Panc1 (cell line): ENCODE measurements at regions not wholly inside any gene's neighbourhood (a gene's known extent, or its start where the extent isn't known, plus 50 kb on each side); places are given as distances from the start of the nearest gene placed in this dataset.

Experiments
- ATAC-seq: fragments of 200-7000 bp; cut with Tn5 transposase; 2 replicates; pipeline ENCODE4 v1.9.1; 2020; ENCODE audit warnings: mild to moderate bottlenecking, moderate library complexity
- BruUV-seq: library from RNA; stranded (reverse); fragments of 400-500 nt; replicated peaks from 2 replicates; lab custom pipeline; 2021; lab: Mats Ljungman, UMichigan
- CTCF ChIA-PET: fragments of 300-600 bp; sonication (Branson Sonifier 250); formaldehyde crosslinking; loops from one replicate; lab custom pipeline; 2022; ENCODE audit warnings: antibody characterized with exemption; lab: Charles Lee
- POLR2A ChIA-PET: fragments of 300-600 bp; sonication (Branson Sonifier 250); formaldehyde crosslinking; loops from one replicate; lab custom pipeline; 2022; ENCODE audit warnings: antibody characterized with exemption; lab: Charles Lee
- DNase-seq: peaks from one replicate; pipeline ENCODE4 v3.0.0-alpha.2; 2010; ENCODE audit warnings: low read depth, low spot score
- H3K27ac ChIP-seq: 2 replicates; pipeline ENCODE4 v1.5.1; 2011; ENCODE audit warnings: mild to moderate bottlenecking, low read length, inconsistent platforms
- H3K27me3 ChIP-seq: fragments of 200-500 bp; sonication (Bioruptor generic); 2 replicates; pipeline ENCODE4 v1.6.0; 2014; ENCODE audit warnings: low read length, inconsistent platforms; ENCODE audit not compliant: control insufficient read depth, insufficient read depth
- H3K36me3 ChIP-seq: fragments of 200-500 bp; sonication (Bioruptor generic); 2 replicates; pipeline ENCODE4 v1.5.1; 2014; ENCODE audit warnings: inconsistent platforms, mild to moderate bottlenecking, low read length, moderate library complexity; ENCODE audit not compliant: control insufficient read depth, insufficient read depth
- H3K4me1 ChIP-seq: 2 replicates; pipeline ENCODE4 v1.5.1; 2011; ENCODE audit warnings: inconsistent platforms, mild to moderate bottlenecking, low read length, moderate library complexity; ENCODE audit not compliant: control insufficient read depth, insufficient read depth
- H3K4me3 ChIP-seq, 2 experiments: 2 replicates each; pipeline ENCODE4 v1.5.1; 2011 to 2012; ENCODE audit warnings: low read depth in 2 of 2, low read length in 2 of 2, mild to moderate bottlenecking in 2 of 2, inconsistent platforms in 1 of 2, moderate library complexity in 1 of 2
- H3K9me3 ChIP-seq: fragments of 200-500 bp; sonication (Bioruptor generic); 2 replicates; pipeline ENCODE4 v1.5.1; 2014; ENCODE audit warnings: low read depth, mild to moderate bottlenecking, inconsistent platforms, low read length, moderate library complexity; ENCODE audit not compliant: control insufficient read depth, insufficient read depth
- CTCF ChIP-seq: fragments of 450-650 bp; IDR thresholded peaks from 2 replicates; pipeline ENCODE4 v1.5.1; 2017; ENCODE audit warnings: mild to moderate bottlenecking
- POLR2AphosphoS5 ChIP-seq: IDR thresholded peaks from 2 replicates; pipeline ENCODE4 v1.6.1; 2012; ENCODE audit warnings: mild to moderate bottlenecking, low read depth, low read length, moderate library complexity
- REST ChIP-seq, 2 experiments: IDR thresholded peaks; 2 replicates each; pipeline ENCODE4 v1.6.1; 2011 to 2012; ENCODE audit warnings: low read depth in 2 of 2, control low read depth in 1 of 2, low read length in 1 of 2, mild to moderate bottlenecking in 1 of 2, moderate library complexity in 1 of 2; ENCODE audit not compliant: insufficient read depth in 1 of 2
- SIN3A ChIP-seq: IDR thresholded peaks from 2 replicates; pipeline ENCODE4 v1.6.1; 2012; ENCODE audit warnings: low read depth, mild to moderate bottlenecking, low read length, moderate library complexity, borderline replicate concordance; ENCODE audit not compliant: insufficient read depth
- TCF7L2 ChIP-seq: IDR thresholded peaks from 2 replicates; pipeline ENCODE4 v1.6.1; 2011; ENCODE audit warnings: mild to moderate bottlenecking, low read depth, low read length, inconsistent platforms
- in situ Hi-C: cut with HindIII; loops from 2 replicates; pipeline ENCODE4 v1.10.0; 2016; ENCODE audit warnings: low sequenced_read_pairs, low pct_unique_long_range_greater_than_20kb
- intact Hi-C: fragments of 100-400 bp; cut with micrococcal nuclease; formaldehyde crosslinking; loops from one replicate; pipeline ENCODE4 v1.10.0; 2022; ENCODE audit not compliant: unreplicated experiment

- no peak for DNase-seq
- CTCF ChIA-PET, result no interaction called here
- in situ Hi-C loops, result no loop called here
Measured at GRCh38 chr2:67674668-67675067, 277.5 kb downstream of the ETAA1 start.

GRCh38 chr2:67684991-67685390, 287.9 kb downstream of the ETAA1 start:
- no peak for ATAC-seq
- H3K4me3 ChIP-seq, result no peak overlapping the region
- no peaks in the 10 kb centered on the region for H3K4me1 ChIP-seq
- H3K27me3 ChIP-seq, result peaks cover 3% of the 10 kb centered on the region; the same call in 1 of the 2 replicates
- CTCF ChIA-PET, result no interaction called here
- DNase-seq, result no peak
- H3K27ac ChIP-seq, result no peak overlapping the region
- no peaks in the 10 kb centered on the region for H3K36me3 ChIP-seq
- TF ChIP-seq POLR2AphosphoS5, result no peak
- BruUV-seq, result no TSS peak
- H3K9me3 ChIP-seq, result no peaks in the 10 kb centered on the region
- POLR2A ChIA-PET, result no interaction called here
- in situ Hi-C loops, result no loop called here
- intact Hi-C loops, result no loop called here

More at GRCh38 chr2:67674668-67675067, 277.5 kb downstream of the ETAA1 start:
- POLR2A ChIA-PET, result no interaction called here
- H3K27ac ChIP-seq, result no peak overlapping the region
- no peaks in the 10 kb centered on the region for H3K36me3 ChIP-seq
- H3K4me3 ChIP-seq, result no peak overlapping the region
- no TSS peak for BruUV-seq
- H3K4me1 ChIP-seq, result no peaks in the 10 kb centered on the region
- intact Hi-C loops, result no loop called here
- TF ChIP-seq CTCF (no peak), SIN3A (no peak), POLR2AphosphoS5 (no peak), TCF7L2 (no peak), REST (IDR thresholded peaks at IDR 0.05; ENCODE audit: insufficient read depth in 1 of 2, low read depth in 2 of 2, low read length in 1 of 2) (no peak)
- ATAC-seq, result no peak
- H3K9me3 ChIP-seq, result no peaks in the 10 kb centered on the region
- H3K27me3 ChIP-seq, result no peaks in the 10 kb centered on the region

GRCh38 chr2:67686254-67686653, 289.1 kb downstream of the ETAA1 start:
- TF ChIP-seq CTCF, result no peak
- no peak for TF ChIP-seq POLR2AphosphoS5
- no peak for TF ChIP-seq REST (IDR thresholded peaks at IDR 0.05; ENCODE audit: insufficient read depth in 1 of 2, low read depth in 2 of 2, low read length in 1 of 2)
- no peak for TF ChIP-seq SIN3A
- TF ChIP-seq TCF7L2, result no peak
- no peak for ATAC-seq
- Histone ChIP-seq H3K27ac (no peak overlapping the region), H3K27me3 (peaks cover 3% of the 10 kb centered on the region; the same call in 1 of the 2 replicates), H3K4me3 (no peak overlapping the region), H3K9me3 (no peaks in the 10 kb centered on the region), H3K36me3 (no peaks in the 10 kb centered on the region), H3K4me1 (no peaks in the 10 kb centered on the region)
- ChIA-PET POLR2A (no interaction called here), CTCF (no interaction called here)
- no peak for DNase-seq
- no TSS peak for BruUV-seq
- in situ Hi-C loops (no loop called here), intact Hi-C loops (no loop called here)
